LNCaP clone FGC (cell line): ENCODE measurements at regions not wholly inside any gene's neighbourhood (a gene's known extent, or its start where the extent isn't known, plus 50 kb on each side); places are given as distances from the start of the nearest gene placed in this dataset.

Experiments used
- DNase-seq: peaks from one replicate; pipeline ENCODE4 v3.0.0-alpha.2; 2011; ENCODE audit warnings: low read depth
- H3K4me3 ChIP-seq: 2 replicates; pipeline ENCODE4 v1.5.1; 2011; ENCODE audit warnings: mild to moderate bottlenecking, low read depth, low read length, control low read depth
- TF ChIP-seq, protein P1 (sequence below): IDR thresholded peaks from 2 replicates; pipeline ENCODE4 v1.5.1; 2012; ENCODE audit warnings: mild to moderate bottlenecking; ENCODE audit not compliant: control insufficient read depth, insufficient read depth; ENCODE audit errors: extremely low read depth

DNA sequence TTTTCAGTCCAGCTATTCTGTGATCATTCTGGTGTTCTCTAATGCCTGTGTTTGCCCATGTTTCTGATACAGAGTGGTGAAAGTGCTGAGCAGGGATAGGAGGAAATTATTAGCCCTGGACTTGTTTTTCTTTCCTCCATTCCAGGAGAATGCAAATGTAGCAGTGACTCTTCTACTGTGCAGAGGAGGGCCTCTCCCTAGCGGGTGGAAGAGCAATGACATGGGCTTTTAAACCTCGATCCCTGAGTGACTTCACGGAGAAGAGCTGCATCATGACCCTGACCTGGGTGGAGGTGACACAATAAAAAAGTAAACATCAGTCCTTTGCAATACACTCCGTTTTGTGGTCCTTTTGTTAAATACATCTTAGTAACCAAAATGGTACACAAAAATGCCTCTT lies 68.0 kb upstream of the NETO1 start:
- TF ChIP-seq, protein P1, sequence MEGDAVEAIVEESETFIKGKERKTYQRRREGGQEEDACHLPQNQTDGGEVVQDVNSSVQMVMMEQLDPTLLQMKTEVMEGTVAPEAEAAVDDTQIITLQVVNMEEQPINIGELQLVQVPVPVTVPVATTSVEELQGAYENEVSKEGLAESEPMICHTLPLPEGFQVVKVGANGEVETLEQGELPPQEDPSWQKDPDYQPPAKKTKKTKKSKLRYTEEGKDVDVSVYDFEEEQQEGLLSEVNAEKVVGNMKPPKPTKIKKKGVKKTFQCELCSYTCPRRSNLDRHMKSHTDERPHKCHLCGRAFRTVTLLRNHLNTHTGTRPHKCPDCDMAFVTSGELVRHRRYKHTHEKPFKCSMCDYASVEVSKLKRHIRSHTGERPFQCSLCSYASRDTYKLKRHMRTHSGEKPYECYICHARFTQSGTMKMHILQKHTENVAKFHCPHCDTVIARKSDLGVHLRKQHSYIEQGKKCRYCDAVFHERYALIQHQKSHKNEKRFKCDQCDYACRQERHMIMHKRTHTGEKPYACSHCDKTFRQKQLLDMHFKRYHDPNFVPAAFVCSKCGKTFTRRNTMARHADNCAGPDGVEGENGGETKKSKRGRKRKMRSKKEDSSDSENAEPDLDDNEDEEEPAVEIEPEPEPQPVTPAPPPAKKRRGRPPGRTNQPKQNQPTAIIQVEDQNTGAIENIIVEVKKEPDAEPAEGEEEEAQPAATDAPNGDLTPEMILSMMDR: no peak
- no peak overlapping the region for H3K4me3 ChIP-seq
- no peak for DNase-seq

GRCh38 chr18:72922895-72923294 lies 55.1 kb upstream of the NETO1 start:
- no peak for DNase-seq
- TF ChIP-seq, protein P1: no peak

More at GRCh38 chr18:72922895-72923294, 55.1 kb upstream of the NETO1 start:
- no peak overlapping the region for H3K4me3 ChIP-seq
